GM12891 (cell line): ENCODE measurements at regions not wholly inside any gene's neighbourhood (a gene's known extent, or its start where the extent isn't known, plus 50 kb on each side); places are given as distances from the start of the nearest gene placed in this dataset.

Source experiments
- PAX5 ChIP-seq: IDR thresholded peaks from 2 replicates; pipeline ENCODE4 v1.6.1; 2011; ENCODE audit warnings: low read length, moderate library complexity, mild to moderate bottlenecking; ENCODE audit not compliant: insufficient read depth, severe bottlenecking
- POLR2A ChIP-seq: IDR thresholded peaks from 2 replicates; pipeline ENCODE4 v1.6.1; 2011; ENCODE audit warnings: low read depth, low read length, control low read depth
- POLR2AphosphoS5 ChIP-seq: IDR thresholded peaks from 2 replicates; pipeline ENCODE4 v1.6.1; 2011; ENCODE audit warnings: low read depth, low read length, control low read depth
- SPI1 ChIP-seq: IDR thresholded peaks from 2 replicates; pipeline ENCODE4 v1.6.1; 2011; ENCODE audit warnings: low read depth, low read length, control low read depth
- TAF1 ChIP-seq: IDR thresholded peaks from 2 replicates; pipeline ENCODE4 v1.6.1; 2011; ENCODE audit warnings: low read depth, low read length, control low read depth

- TF ChIP-seq POLR2AphosphoS5 (no peak), POLR2A (no peak), TAF1 (no peak), PAX5 (no peak), SPI1 (no peak)
Measured at GRCh38 chr4:147355032-147355656, 125.8 kb upstream of the EDNRA start.
